Activated CD4-positive, alpha-beta T cell treated with anti-CD3 and anti-CD28 coated beads, Interleukin-2, amount 50 U/mL, for 16 hours (primary cell): ENCODE measurements at regions not wholly inside any gene's neighbourhood (a gene's known extent, or its start where the extent isn't known, plus 50 kb on each side); places are given as distances from the start of the nearest gene placed in this dataset.
"Not testable (repeated sequence)": the region's sequence is repeated elsewhere in the genome, so short reads cannot be mapped to it uniquely, and the experiment has no call there.

ENCODE experiments used
- DNase-seq: peaks from one replicate; pipeline ENCODE4 v3.0.0-alpha.2; 2020

GRCh38 chr2:147173189-147173581 is 671.6 kb upstream of the ACVR2A start:
- DNase-seq, result no peak

GRCh38 chr2:147172493-147173188 is 672.2 kb upstream of the ACVR2A start:
- DNase-seq, result no peak

GRCh38 chr2:147171941-147172340 is 672.9 kb upstream of the ACVR2A start:
- DNase-seq, result no peak

GRCh38 chr2:147170932-147171331 is 673.9 kb upstream of the ACVR2A start:
- no peak for DNase-seq

GRCh38 chr2:147165697-147166382 is 679.0 kb upstream of the ACVR2A start:
- DNase-seq, result no peak

- DNase-seq, result no peak
These were observed 680.3 kb upstream of the ACVR2A start for GRCh38 chr2:147164563-147164962.

- DNase-seq, result no peak
These were observed 683.1 kb upstream of the ACVR2A start for GRCh38 chr2:147161746-147162145.

- DNase-seq, result no peak
These were observed 687.9 kb upstream of the ACVR2A start for GRCh38 chr2:147156970-147157369.

GRCh38 chr2:147150241-147150635 is 694.6 kb upstream of the ACVR2A start:
- DNase-seq, result no peak

GRCh38 chr2:147149575-147150240 is 695.1 kb upstream of the ACVR2A start:
- DNase-seq, result no peak

GRCh38 chr2:147147802-147148201 is 697.0 kb upstream of the ACVR2A start:
- no peak for DNase-seq

- DNase-seq, result no peak
These were observed 702.9 kb upstream of the ACVR2A start for GRCh38 chr2:147141930-147142329.

GRCh38 chr2:147139732-147140131 is 705.1 kb upstream of the ACVR2A start:
- DNase-seq, result not testable (repeated sequence)

GRCh38 chr2:147137711-147138110 is 707.1 kb upstream of the ACVR2A start:
- DNase-seq, result no peak

GRCh38 chr2:147135376-147135775 is 709.5 kb upstream of the ACVR2A start:
- DNase-seq, result no peak

GRCh38 chr2:147133286-147133908 is 711.4 kb upstream of the ACVR2A start:
- no peak for DNase-seq

- no peak for DNase-seq
These were observed 719.7 kb upstream of the ACVR2A start for GRCh38 chr2:147125145-147125544.

GRCh38 chr2:147122944-147123343 is 721.9 kb upstream of the ACVR2A start:
- no peak for DNase-seq

GRCh38 chr2:147110962-147111361 is 733.9 kb upstream of the ACVR2A start:
- no peak for DNase-seq

GRCh38 chr2:147110317-147110716 is 734.5 kb upstream of the ACVR2A start:
- DNase-seq, result no peak

- no peak for DNase-seq
These were observed 735.5 kb upstream of the ACVR2A start for GRCh38 chr2:147109291-147109690.

GRCh38 chr2:147108548-147108947 is 736.3 kb upstream of the ACVR2A start:
- DNase-seq, result no peak

GRCh38 chr2:147101941-147102790 is 742.7 kb upstream of the ACVR2A start:
- DNase-seq, result no peak
